Lung (tissue), 11 donors: ENCODE measurements at regions not wholly inside any gene's neighbourhood (a gene's known extent, or its start where the extent isn't known, plus 50 kb on each side); places are given as distances from the start of the nearest gene placed in this dataset.

Experiments
- ATAC-seq: fragments of 200-7000 bp; cut with Tn5 transposase; one replicate; pipeline ENCODE4 v1.9.1; 2020; ENCODE audit warnings: moderate number of reproducible peaks; ENCODE audit not compliant: insufficient read depth, low FRiP score
- DNase-seq, 3 donors: peaks; one replicate each; pipeline ENCODE4 v3.0.0-alpha.2; 2013 to 2017
- H3K27ac ChIP-seq, 2 donors: one replicate each; pipeline ENCODE4 v1.5.1; 2013; ENCODE audit warnings: mild to moderate bottlenecking in 2 of 2, moderate library complexity in 2 of 2, control low read depth in 1 of 2, inconsistent platforms in 1 of 2, low read depth in 1 of 2, low read length in 1 of 2
- H3K27me3 ChIP-seq, 3 donors: one replicate each; pipeline ENCODE4 v1.5.1; 2013; ENCODE audit warnings: low read length in 2 of 3; ENCODE audit not compliant: control insufficient read depth in 3 of 3, insufficient read depth in 3 of 3
- H3K36me3 ChIP-seq, 4 donors: one replicate each; pipeline ENCODE4 v1.5.1; 2013; ENCODE audit warnings: low read length in 4 of 4, mild to moderate bottlenecking in 1 of 4, moderate library complexity in 1 of 4; ENCODE audit not compliant: control insufficient read depth in 4 of 4, insufficient read depth in 4 of 4
- H3K4me1 ChIP-seq, 5 donors: one replicate each; pipeline ENCODE4 v1.5.1; 2013; ENCODE audit warnings: low read length in 5 of 5, mild to moderate bottlenecking in 2 of 5, moderate library complexity in 1 of 5; ENCODE audit not compliant: control insufficient read depth in 5 of 5, insufficient read depth in 5 of 5
- H3K4me3 ChIP-seq: one replicate; pipeline ENCODE4 v1.5.1; 2013; ENCODE audit warnings: mild to moderate bottlenecking, control low read depth, moderate library complexity
- H3K9ac ChIP-seq, 2 donors: one replicate each; pipeline ENCODE4 v1.5.1; 2013; ENCODE audit warnings: low read length in 2 of 2, control low read depth in 1 of 2; ENCODE audit not compliant: insufficient read depth in 1 of 2
- H3K9me3 ChIP-seq, 4 donors: one replicate each; pipeline ENCODE4 v1.5.1; 2013; ENCODE audit warnings: low read length in 3 of 4, mild to moderate bottlenecking in 1 of 4, moderate library complexity in 1 of 4; ENCODE audit not compliant: control insufficient read depth in 4 of 4, insufficient read depth in 3 of 4
- CTCF ChIP-seq: IDR thresholded peaks from 2 replicates; pipeline ENCODE4 v1.5.1; 2012; ENCODE audit warnings: mild to moderate bottlenecking; ENCODE audit errors: control extremely low read depth, extremely low read depth
- WGBS, 2 donors: extraction: QIAGEN DNeasy Blood & Tissue Kit; methylation state at CpG; one replicate each; pipeline ENCODE4 v1.1.7; 2013; 5-methylcytosine and 5-hydroxymethylcytosine counted together
- donor health status: control.
- donor health status: control.
- donor health status: Bipolar disorder and iron deficiency.
- donor health status: healthy.
- donor health status: DM: yes; HTN: yes; CAD: no.

DNA sequence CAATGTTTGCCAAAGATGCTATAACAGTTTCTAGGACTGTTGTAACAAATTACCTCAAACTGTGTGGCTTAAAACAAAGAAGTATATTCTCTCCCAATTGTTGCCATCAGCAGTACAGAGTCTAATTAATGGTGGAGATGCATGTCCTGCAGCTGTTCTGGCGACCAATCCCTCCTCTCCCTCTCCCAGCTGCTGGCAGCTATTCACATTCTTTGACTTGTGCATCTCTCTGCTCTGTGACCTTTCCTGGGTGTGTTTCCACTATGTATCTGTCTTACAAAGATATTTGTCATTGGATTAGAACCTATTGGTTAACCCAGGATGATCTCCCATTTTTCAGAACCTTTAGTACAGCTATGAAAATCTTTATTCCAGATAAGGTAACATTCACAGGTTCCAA is 561.7 kb upstream of the POM121L12 start:
- 51 to 89% methylated on average over 1 of the region's 1 CpG for WGBS, 2 donors
- no peak for TF ChIP-seq CTCF

DNA sequence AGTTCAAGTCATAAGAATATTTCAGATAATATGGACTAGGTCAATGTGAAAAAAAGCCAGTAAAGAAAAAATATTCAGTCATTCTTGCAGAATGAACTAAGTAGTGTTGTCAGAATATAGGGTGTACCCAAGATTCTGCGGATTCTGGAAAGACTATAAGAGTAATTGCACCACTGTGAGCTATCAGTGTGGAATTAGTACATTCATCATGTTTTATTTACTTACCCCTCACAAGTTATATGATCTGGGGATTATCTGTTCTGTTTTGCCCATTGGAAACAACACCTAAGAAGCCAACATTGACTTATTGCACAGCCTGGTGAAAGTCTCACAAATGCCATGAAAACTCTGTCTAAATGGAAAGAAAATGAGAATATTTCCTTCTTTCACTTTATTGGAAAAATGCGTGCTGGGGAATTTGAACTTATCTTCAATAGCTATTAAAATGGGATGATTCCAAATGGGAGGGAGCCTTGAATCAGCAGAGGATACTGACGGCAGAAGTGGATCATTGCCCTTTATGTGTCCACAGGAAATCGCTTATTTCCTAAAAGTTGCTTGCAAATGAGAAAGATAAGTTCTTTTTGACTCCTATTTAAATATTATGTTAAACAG is 563.3 kb upstream of the POM121L12 start:
- Histone ChIP-seq H3K9me3 (no peaks in the 10 kb centered on the region), H3K36me3 (no peaks in the 10 kb centered on the region), H3K4me1 (no peaks in the 10 kb centered on the region), H3K27ac (no peak overlapping the region), H3K9ac (no peak overlapping the region), H3K27me3 (no peaks in the 10 kb centered on the region), H3K4me3 (no peak overlapping the region)
- WGBS, 2 donors = 84 to 85% methylated on average over 4 of the region's 4 CpGs
- ATAC-seq = no peak
- no peak for DNase-seq
- TF ChIP-seq CTCF = no peak

More for the DNA sequence above, 561.7 kb upstream of the POM121L12 start:
- H3K36me3 ChIP-seq = no peaks in the 10 kb centered on the region
- no peak overlapping the region for H3K4me3 ChIP-seq
- no peak overlapping the region for H3K9ac ChIP-seq
- H3K4me1 ChIP-seq = no peaks in the 10 kb centered on the region
- no peaks in the 10 kb centered on the region for H3K9me3 ChIP-seq
- no peaks in the 10 kb centered on the region for H3K27me3 ChIP-seq
- ATAC-seq (no peak), DNase-seq (no peak)
- H3K27ac ChIP-seq = no peak overlapping the region

- Histone ChIP-seq H3K9me3 (peaks cover 0 to 1% (median 0%) of the 10 kb centered on the region in 4 donors), H3K9ac (no peak overlapping the region), H3K27ac (no peak overlapping the region), H3K27me3 (no peaks in the 10 kb centered on the region), H3K4me1 (no peaks in the 10 kb centered on the region), H3K4me3 (no peak overlapping the region), H3K36me3 (no peaks in the 10 kb centered on the region)
- no peak for ATAC-seq
- 83 to 88% methylated on average over 1 of the region's 1 CpG for WGBS, 2 donors
- DNase-seq = no peak
- no peak for TF ChIP-seq CTCF
Measured at GRCh38 chr7:52465216-52465615, 570.2 kb upstream of the POM121L12 start.

GRCh38 chr7:52463341-52463740 is 572.1 kb upstream of the POM121L12 start:
- DNase-seq = no peak
- WGBS, 2 donors = 66 to 70% methylated on average over 3 of the region's 3 CpGs

More at GRCh38 chr7:52463341-52463740, 572.1 kb upstream of the POM121L12 start:
- TF ChIP-seq CTCF = no peak
- Histone ChIP-seq H3K4me1 (no peaks in the 10 kb centered on the region), H3K36me3 (no peaks in the 10 kb centered on the region), H3K9me3 (peaks cover 0 to 2% (median under 1%) of the 10 kb centered on the region in 4 donors), H3K27ac (no peak overlapping the region), H3K27me3 (no peaks in the 10 kb centered on the region), H3K4me3 (no peak overlapping the region), H3K9ac (no peak overlapping the region)
- no peak for ATAC-seq
